Loucy (cell line): ENCODE measurements at regions not wholly inside any gene's neighbourhood (a gene's known extent, or its start where the extent isn't known, plus 50 kb on each side); places are given as distances from the start of the nearest gene placed in this dataset.

Source experiments
- CTCF ChIP-seq: fragments of 200-600 bp; sonication (generic); conservative IDR thresholded peaks from 2 replicates; pipeline ENCODE4 v1.5.1; 2014; ENCODE audit warnings: mild to moderate bottlenecking, antibody characterized with exemption, low read length
- EZH2phosphoT487 ChIP-seq: fragments of 200-600 bp; IDR thresholded peaks from 2 replicates; pipeline ENCODE4 v1.6.1; 2018; ENCODE audit warnings: antibody characterized with exemption, mild to moderate bottlenecking, moderate library complexity, borderline replicate concordance

GRCh38 chr11:95374105-95374504, 143.1 kb upstream of the SESN3 start:
- TF ChIP-seq EZH2phosphoT487 (no peak), CTCF (no peak)
